ENCODE measurements at regions not wholly inside any gene's neighbourhood (a gene's known extent, or its start where the extent isn't known, plus 50 kb on each side); places are given as distances from the start of the nearest gene placed in this dataset.

DNA sequence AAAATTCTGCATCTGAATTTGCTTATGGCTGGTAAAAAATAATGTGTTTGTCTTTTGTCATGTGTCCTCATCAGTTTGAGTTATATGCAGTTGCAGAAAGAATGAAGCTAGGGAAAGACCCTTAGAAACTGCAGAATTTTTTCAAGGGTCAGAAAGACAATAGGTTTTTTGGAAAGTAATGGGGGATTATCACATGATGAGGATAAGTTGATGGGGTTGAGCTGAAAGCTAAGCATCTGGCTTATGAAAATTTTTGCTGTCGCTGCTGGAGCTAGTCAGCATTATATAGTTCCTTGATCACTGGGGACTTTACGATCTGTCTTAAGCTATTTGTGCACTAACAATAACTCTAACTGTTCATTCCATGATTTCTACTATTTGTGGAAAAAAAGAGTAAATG lies 331.7 kb downstream of the PPARGC1A start:
- ATAC-seq, result no peak
- H3K4me3 ChIP-seq, result no peak overlapping the region
- H3K27me3 ChIP-seq, result no peaks in the 10 kb centered on the region
- no peak for TF ChIP-seq POLR2A (IDR thresholded peaks at IDR 0.05)
- TF ChIP-seq, protein P1, sequence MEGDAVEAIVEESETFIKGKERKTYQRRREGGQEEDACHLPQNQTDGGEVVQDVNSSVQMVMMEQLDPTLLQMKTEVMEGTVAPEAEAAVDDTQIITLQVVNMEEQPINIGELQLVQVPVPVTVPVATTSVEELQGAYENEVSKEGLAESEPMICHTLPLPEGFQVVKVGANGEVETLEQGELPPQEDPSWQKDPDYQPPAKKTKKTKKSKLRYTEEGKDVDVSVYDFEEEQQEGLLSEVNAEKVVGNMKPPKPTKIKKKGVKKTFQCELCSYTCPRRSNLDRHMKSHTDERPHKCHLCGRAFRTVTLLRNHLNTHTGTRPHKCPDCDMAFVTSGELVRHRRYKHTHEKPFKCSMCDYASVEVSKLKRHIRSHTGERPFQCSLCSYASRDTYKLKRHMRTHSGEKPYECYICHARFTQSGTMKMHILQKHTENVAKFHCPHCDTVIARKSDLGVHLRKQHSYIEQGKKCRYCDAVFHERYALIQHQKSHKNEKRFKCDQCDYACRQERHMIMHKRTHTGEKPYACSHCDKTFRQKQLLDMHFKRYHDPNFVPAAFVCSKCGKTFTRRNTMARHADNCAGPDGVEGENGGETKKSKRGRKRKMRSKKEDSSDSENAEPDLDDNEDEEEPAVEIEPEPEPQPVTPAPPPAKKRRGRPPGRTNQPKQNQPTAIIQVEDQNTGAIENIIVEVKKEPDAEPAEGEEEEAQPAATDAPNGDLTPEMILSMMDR (IDR thresholded peaks at IDR 0.05), result no peak
- H3K4me1 ChIP-seq, result no peaks in the 10 kb centered on the region
- 66% methylated on average over 2 of the region's 2 CpGs for WGBS (ENCODE audit: insufficient coverage, low coverage, low lambda C conversion rate, missing lambda C conversion rate)
- no peaks in the 10 kb centered on the region for H3K9me3 ChIP-seq
- no peak for DNase-seq
- H3K36me3 ChIP-seq, result no peaks in the 10 kb centered on the region
- no peak overlapping the region for H3K27ac ChIP-seq
- intact Hi-C loops (cut with DNase I), result no loop called here

DNA sequence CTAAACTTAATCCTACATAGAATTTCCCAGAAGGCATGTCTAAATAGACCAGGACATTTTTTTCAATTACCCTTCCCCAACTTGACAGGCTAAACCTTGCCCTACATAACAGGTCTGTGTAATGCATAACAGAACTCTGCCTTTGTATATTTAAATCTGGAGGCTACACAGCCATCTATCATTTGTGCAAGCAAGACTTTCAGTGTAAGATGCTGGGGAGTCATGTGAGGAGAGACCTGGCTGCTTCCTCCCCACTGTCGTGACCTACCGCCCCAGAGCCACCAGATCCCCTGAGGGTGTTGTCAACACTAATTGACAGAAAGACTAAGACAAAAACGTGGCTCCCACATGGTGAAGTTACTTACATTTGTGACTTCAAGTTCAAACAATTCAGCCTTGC lies 342.2 kb downstream of the PPARGC1A start:
- no peak overlapping the region for H3K4me3 ChIP-seq
- TF ChIP-seq POLR2A (IDR thresholded peaks at IDR 0.05), result no peak
- TF ChIP-seq, protein P1 (IDR thresholded peaks at IDR 0.05), result no peak
- H3K9me3 ChIP-seq, result no peaks in the 10 kb centered on the region
- 15% methylated on average over 2 of the region's 3 CpGs for WGBS (ENCODE audit: insufficient coverage, low coverage, low lambda C conversion rate, missing lambda C conversion rate)
- H3K27me3 ChIP-seq, result no peaks in the 10 kb centered on the region
- no peaks in the 10 kb centered on the region for H3K4me1 ChIP-seq
- no peak for DNase-seq
- no peak for ATAC-seq
- no peaks in the 10 kb centered on the region for H3K36me3 ChIP-seq
- intact Hi-C loops (cut with DNase I), result no loop called here
- H3K27ac ChIP-seq, result no peak overlapping the region

DNA sequence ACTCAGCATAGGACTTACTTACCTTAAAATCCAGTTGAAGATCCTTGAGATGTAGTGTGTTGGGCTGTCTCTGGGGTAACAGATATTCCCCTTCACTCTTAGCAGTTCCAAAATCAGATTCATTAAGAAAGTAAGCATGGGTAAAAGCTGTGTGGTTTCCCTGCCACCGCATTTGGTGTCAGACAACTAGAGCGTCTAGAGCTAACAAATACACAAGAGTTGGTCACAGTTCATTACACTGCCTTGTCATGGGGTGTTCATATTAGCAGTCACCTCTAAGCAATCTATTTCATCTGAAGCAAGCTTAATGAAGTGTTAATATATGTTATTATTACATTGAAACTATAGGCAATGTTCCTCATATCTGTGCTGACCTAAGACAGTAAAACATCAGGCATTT lies 342.8 kb downstream of the PPARGC1A start:
- H3K27ac ChIP-seq, result no peak overlapping the region
- DNase-seq, result no peak
- no peak for ATAC-seq

DNA sequence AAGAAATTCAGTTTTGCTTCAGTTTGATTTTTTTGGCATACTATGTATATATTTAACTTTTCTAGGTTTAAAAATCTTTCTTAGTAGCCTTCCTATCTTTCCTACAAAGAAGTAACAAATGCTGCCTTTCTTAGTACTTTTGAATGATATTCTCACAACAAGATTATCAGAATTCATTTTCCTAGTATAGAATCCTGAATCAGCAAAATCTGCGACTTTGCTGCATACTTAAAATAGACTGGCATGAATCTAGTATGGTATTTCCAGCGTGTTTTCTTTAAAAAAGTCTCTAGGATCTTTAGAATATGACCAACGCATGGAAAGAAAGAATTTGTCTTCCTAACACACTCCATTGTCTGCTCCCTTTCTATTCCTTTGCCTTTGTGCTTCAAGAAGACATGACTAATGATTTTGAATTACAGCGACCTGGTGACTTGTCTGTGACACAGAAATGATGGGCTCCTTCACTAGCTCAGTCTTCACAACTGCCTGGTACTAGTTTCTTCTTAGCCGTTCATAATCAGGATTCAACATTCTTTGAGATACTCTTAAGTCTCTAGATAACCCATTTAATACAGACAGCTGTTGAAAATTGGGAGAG lies 349.8 kb downstream of the PPARGC1A start:
- Histone ChIP-seq H3K4me1 (no peaks in the 10 kb centered on the region), H3K4me3 (no peak overlapping the region), H3K36me3 (no peaks in the 10 kb centered on the region), H3K27me3 (no peaks in the 10 kb centered on the region), H3K27ac (no peak overlapping the region), H3K9me3 (no peaks in the 10 kb centered on the region)
- WGBS (ENCODE audit: insufficient coverage, low coverage, low lambda C conversion rate, missing lambda C conversion rate), result 33% methylated on average over 5 of the region's 5 CpGs
- ATAC-seq (no peak), DNase-seq (no peak)
- intact Hi-C loops (cut with DNase I), result no loop called here
- TF ChIP-seq, protein P1 (IDR thresholded peaks at IDR 0.05), result no peak
- TF ChIP-seq POLR2A (IDR thresholded peaks at IDR 0.05), result no peak

More for the DNA sequence above, 342.8 kb downstream of the PPARGC1A start:
- Histone ChIP-seq H3K4me3 (no peak overlapping the region), H3K9me3 (no peaks in the 10 kb centered on the region), H3K36me3 (no peaks in the 10 kb centered on the region), H3K27me3 (no peaks in the 10 kb centered on the region), H3K4me1 (no peaks in the 10 kb centered on the region)
- intact Hi-C loops (cut with DNase I), result no loop called here
- WGBS (ENCODE audit: insufficient coverage, low coverage, low lambda C conversion rate, missing lambda C conversion rate), result 85% methylated on average over 2 of the region's 2 CpGs
- TF ChIP-seq, protein P1 (IDR thresholded peaks at IDR 0.05), result no peak
- TF ChIP-seq POLR2A (IDR thresholded peaks at IDR 0.05), result no peak

DNA sequence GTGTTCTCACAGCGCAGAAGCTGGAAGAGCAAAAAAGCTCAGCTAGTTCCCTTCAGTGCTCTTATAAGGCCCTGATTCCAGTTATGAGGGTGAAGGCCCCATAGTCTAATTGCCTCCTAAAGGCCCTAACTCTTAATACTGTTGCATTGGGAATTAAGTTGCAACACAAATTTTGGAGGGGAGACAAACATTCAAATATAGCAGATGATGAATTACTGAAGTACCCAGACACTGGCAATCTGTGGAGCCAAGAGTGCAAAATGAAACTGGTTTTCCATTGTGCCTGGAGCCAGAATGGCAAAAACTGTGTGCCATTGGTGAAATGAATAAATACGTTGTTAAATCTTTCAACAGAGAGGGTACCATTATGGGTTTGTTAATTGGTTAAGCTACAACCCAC lies 356.0 kb downstream of the PPARGC1A start:
- no peak for ATAC-seq
- no peaks in the 10 kb centered on the region for H3K36me3 ChIP-seq
- intact Hi-C loops (cut with DNase I), result no loop called here
- no peaks in the 10 kb centered on the region for H3K9me3 ChIP-seq
- H3K4me1 ChIP-seq, result no peaks in the 10 kb centered on the region
- TF ChIP-seq POLR2A (IDR thresholded peaks at IDR 0.05), result no peak
- TF ChIP-seq, protein P1 (IDR thresholded peaks at IDR 0.05), result no peak
- no peak overlapping the region for H3K4me3 ChIP-seq
- H3K27me3 ChIP-seq, result no peaks in the 10 kb centered on the region
- no peak overlapping the region for H3K27ac ChIP-seq
- 43% methylated on average over 1 of the region's 2 CpGs for WGBS (ENCODE audit: insufficient coverage, low coverage, low lambda C conversion rate, missing lambda C conversion rate)
- no peak for DNase-seq
